Keratinocyte (primary cell): ENCODE measurements at regions not wholly inside any gene's neighbourhood (a gene's known extent, or its start where the extent isn't known, plus 50 kb on each side); places are given as distances from the start of the nearest gene placed in this dataset.

Source experiments
- DNase-seq: peaks from one replicate; pipeline ENCODE4 v3.0.0-alpha.2; 2011; ENCODE audit warnings: low read depth, missing footprints, low spot score
- FAIRE-seq: peaks from 2 replicates; lab custom pipeline; 2011; peaks lifted over from hg19 to GRCh38; lab: Jason Lieb, UNC
- H2AFZ ChIP-seq: 2 replicates; pipeline ENCODE4 v1.6.0; 2012; ENCODE audit warnings: low read length, control low read depth, inconsistent platforms; ENCODE audit not compliant: control insufficient read depth
- H3K27ac ChIP-seq: 2 replicates; pipeline ENCODE4 v1.5.1; 2011; ENCODE audit warnings: low read length; ENCODE audit not compliant: control insufficient read depth, insufficient read depth
- H3K27me3 ChIP-seq: 3 replicates; pipeline ENCODE4 v1.6.0; 2011; ENCODE audit warnings: low read length; ENCODE audit not compliant: control insufficient read depth, insufficient read depth; ENCODE audit errors: extremely low read depth
- H3K36me3 ChIP-seq, 2 experiments: 2 replicates in 1 of 2; 3 replicates in 1 of 2; pipeline ENCODE4 v1.5.1; 2011; ENCODE audit warnings: low read length in 2 of 2, mild to moderate bottlenecking in 1 of 2; ENCODE audit not compliant: control insufficient read depth in 2 of 2, insufficient read depth in 2 of 2; ENCODE audit errors: extremely low read depth in 1 of 2
- H3K4me1 ChIP-seq: 3 replicates; pipeline ENCODE4 v1.5.1; 2011; ENCODE audit warnings: low read length; ENCODE audit not compliant: control insufficient read depth, insufficient read depth; ENCODE audit errors: extremely low read depth
- H3K4me2 ChIP-seq: 3 replicates; pipeline ENCODE4 v1.6.0; 2011; ENCODE audit warnings: low read depth, low read length; ENCODE audit not compliant: control insufficient read depth, insufficient read depth; ENCODE audit errors: extremely low read depth
- H3K4me3 ChIP-seq, 3 experiments: fragments of 200-600 bp in 1 of 3; sonication (generic) in 1 of 3; 2 replicates in 2 of 3; 3 replicates in 1 of 3; pipeline ENCODE4 v1.5.1; 2011 to 2016; ENCODE audit warnings: low read length in 3 of 3, mild to moderate bottlenecking in 3 of 3, control low read depth in 2 of 3, inconsistent platforms in 1 of 3, low read depth in 1 of 3, mixed read lengths in 1 of 3, mixed run types in 1 of 3, moderate library complexity in 1 of 3; ENCODE audit not compliant: control insufficient read depth in 2 of 3, insufficient read depth in 2 of 3; ENCODE audit errors: extremely low read depth in 1 of 3
- H3K79me2 ChIP-seq: 2 replicates; pipeline ENCODE4 v1.6.0; 2012; ENCODE audit warnings: low read length; ENCODE audit not compliant: control insufficient read depth, insufficient read depth
- H3K9ac ChIP-seq: 3 replicates; pipeline ENCODE4 v1.6.0; 2011; ENCODE audit warnings: low read length; ENCODE audit not compliant: control insufficient read depth, insufficient read depth; ENCODE audit errors: extremely low read depth
- H3K9me1 ChIP-seq: 3 replicates; pipeline ENCODE4 v1.6.0; 2011; ENCODE audit warnings: low read length; ENCODE audit not compliant: control insufficient read depth, insufficient read depth; ENCODE audit errors: extremely low read depth
- H3K9me3 ChIP-seq: 2 replicates; pipeline ENCODE4 v1.5.1; 2012; ENCODE audit warnings: low read depth, low read length; ENCODE audit not compliant: control insufficient read depth
- H4K20me1 ChIP-seq: 3 replicates; pipeline ENCODE4 v1.6.0; 2011; ENCODE audit warnings: low read length; ENCODE audit not compliant: control insufficient read depth, insufficient read depth; ENCODE audit errors: extremely low read depth
- CTCF ChIP-seq, 3 experiments: IDR thresholded peaks in 1 of 3; conservative IDR thresholded peaks in 1 of 3; optimal IDR thresholded peaks in 1 of 3; 2 replicates in 2 of 3; 3 replicates in 1 of 3; pipeline versions ENCODE3 to v1.5.1; 2011; ENCODE audit warnings: low read length in 3 of 3, mild to moderate bottlenecking in 3 of 3, moderate library complexity in 2 of 3, control low read depth in 1 of 3, inconsistent platforms in 1 of 3; ENCODE audit not compliant: insufficient read depth in 2 of 3; ENCODE audit errors: extremely low read depth in 1 of 3
- EZH2 ChIP-seq: IDR thresholded peaks from one replicate; pipeline ENCODE4 v1.6.1; 2012; ENCODE audit warnings: inconsistent platforms, mild to moderate bottlenecking, low read length, moderate library complexity
- dilution Hi-C: fragments of 300-500 bp; cut with MboI; formaldehyde crosslinking; loops from one replicate; pipeline ENCODE4 v1.7.0; 2020; ENCODE audit warnings: low sequenced_read_pairs; ENCODE audit not compliant: extremely low pct_ligation_motif_present

- dilution Hi-C loops: no loop called here
- Histone ChIP-seq H3K9me3 (no peaks in the 10 kb centered on the region), H3K4me1 (no peaks in the 10 kb centered on the region), H3K4me3 (no peak overlapping the region), H3K9ac (no peak overlapping the region), H3K4me2 (no peak overlapping the region), H4K20me1 (no peaks in the 10 kb centered on the region), H2AFZ (no peak overlapping the region), H3K27me3 (no peaks in the 10 kb centered on the region), H3K79me2 (no peaks in the 10 kb centered on the region), H3K27ac (no peak overlapping the region), H3K9me1 (no peaks in the 10 kb centered on the region), H3K36me3 (no peaks in the 10 kb centered on the region)
- TF ChIP-seq CTCF (optimal IDR thresholded peaks at IDR 0.05 in 1 of 3, IDR thresholded peaks at IDR 0.05 in 1 of 3, conservative IDR thresholded peaks at IDR 0.05 in 1 of 3; ENCODE audit: extremely low read depth in 1 of 3, insufficient read depth in 2 of 3, low read length in 3 of 3): no peak
- TF ChIP-seq EZH2: no peak
- no peak for FAIRE-seq
- no peak for DNase-seq
Measured at GRCh38 chr4:32435308-32435707, 1715.1 kb downstream of the PCDH7 start.

- DNase-seq (no peak), FAIRE-seq (no peak)
- no peak overlapping the region for H3K27ac ChIP-seq
- no peak overlapping the region for H3K4me2 ChIP-seq
- H3K79me2 ChIP-seq: no peaks in the 10 kb centered on the region
- dilution Hi-C loops: no loop called here
- H3K9ac ChIP-seq: no peak overlapping the region
- no peaks in the 10 kb centered on the region for H3K9me3 ChIP-seq
- H3K27me3 ChIP-seq: no peaks in the 10 kb centered on the region
- no peak overlapping the region for H2AFZ ChIP-seq
- H3K4me3 ChIP-seq: no peak overlapping the region
- TF ChIP-seq EZH2: no peak
- no peak for TF ChIP-seq CTCF (optimal IDR thresholded peaks at IDR 0.05 in 1 of 3, IDR thresholded peaks at IDR 0.05 in 1 of 3, conservative IDR thresholded peaks at IDR 0.05 in 1 of 3; ENCODE audit: extremely low read depth in 1 of 3, insufficient read depth in 2 of 3, low read length in 3 of 3)
- no peaks in the 10 kb centered on the region for H3K4me1 ChIP-seq
- no peaks in the 10 kb centered on the region for H4K20me1 ChIP-seq
- no peaks in the 10 kb centered on the region for H3K9me1 ChIP-seq
- H3K36me3 ChIP-seq: no peaks in the 10 kb centered on the region
Measured at GRCh38 chr4:32436816-32437215, 1716.6 kb downstream of the PCDH7 start.
